ENCODE measurements at regions not wholly inside any gene's neighbourhood (a gene's known extent, or its start where the extent isn't known, plus 50 kb on each side); places are given as distances from the start of the nearest gene placed in this dataset.

DNA sequence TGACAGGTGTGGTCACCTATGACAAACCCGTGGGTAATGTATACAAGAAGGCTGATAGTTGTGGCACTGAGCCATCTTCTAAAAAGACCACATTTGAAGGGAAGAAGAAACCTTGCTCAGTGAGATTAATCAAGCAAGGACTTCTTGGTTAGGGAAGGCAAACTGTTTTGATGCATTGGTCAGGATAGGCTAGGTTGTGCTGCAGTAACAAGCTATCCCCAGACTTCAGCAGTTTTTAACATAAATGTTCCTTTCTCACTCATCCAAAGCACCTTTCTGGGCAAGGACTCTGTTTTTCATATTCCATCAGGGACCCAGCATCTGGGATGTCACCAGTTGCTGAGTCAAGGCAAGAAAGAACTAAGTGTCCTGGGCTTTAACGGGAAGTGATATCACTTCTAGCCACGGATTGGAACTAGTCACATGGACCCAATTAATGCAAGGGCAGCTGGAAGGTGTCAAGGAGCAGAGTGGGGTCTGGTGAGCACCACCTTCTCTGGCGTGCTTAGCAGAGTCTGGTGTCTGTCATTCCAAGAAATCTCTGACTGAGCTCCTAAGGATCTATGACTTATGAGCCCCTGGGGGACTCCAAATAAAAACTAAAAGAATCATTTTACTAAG, 52.0 kb upstream of the CCL2 start:
- H3K4me3 ChIP-seq (ENCODE audit: low read depth, low read length): no peak overlapping the region
- DNase-seq (ENCODE audit: low read depth): no peak
- TF ChIP-seq CTCF (conservative IDR thresholded peaks at IDR 0.05; ENCODE audit: low read depth, low read length): no peak

DNA sequence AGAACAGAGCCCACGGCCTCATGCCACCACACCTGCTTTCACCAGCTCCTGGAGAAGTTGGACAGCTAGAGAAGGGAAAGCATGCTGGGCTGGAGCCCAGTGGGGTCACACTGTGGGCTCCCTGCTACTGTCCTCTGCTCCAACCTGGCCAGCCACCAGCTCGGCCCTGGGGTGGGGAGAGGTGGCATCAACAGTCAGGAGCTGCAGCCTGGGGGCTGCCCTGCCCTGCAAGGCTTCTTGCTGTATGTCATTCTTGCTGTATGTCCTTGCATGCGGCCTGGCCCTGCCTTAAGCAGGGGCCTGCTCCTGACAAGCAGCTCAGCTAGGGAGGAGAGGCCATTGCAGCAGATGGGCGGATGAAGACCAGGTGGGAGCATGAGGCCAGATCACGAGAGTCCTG, 50.7 kb upstream of the CCL2 start:
- no peak overlapping the region for H3K4me3 ChIP-seq (ENCODE audit: low read depth, low read length)
- no peak for DNase-seq (ENCODE audit: low read depth)
- no peak for TF ChIP-seq CTCF (conservative IDR thresholded peaks at IDR 0.05; ENCODE audit: low read depth, low read length)
